ENCODE measurements at regions not wholly inside any gene's neighbourhood (a gene's known extent, or its start where the extent isn't known, plus 50 kb on each side); places are given as distances from the start of the nearest gene placed in this dataset.

DNA sequence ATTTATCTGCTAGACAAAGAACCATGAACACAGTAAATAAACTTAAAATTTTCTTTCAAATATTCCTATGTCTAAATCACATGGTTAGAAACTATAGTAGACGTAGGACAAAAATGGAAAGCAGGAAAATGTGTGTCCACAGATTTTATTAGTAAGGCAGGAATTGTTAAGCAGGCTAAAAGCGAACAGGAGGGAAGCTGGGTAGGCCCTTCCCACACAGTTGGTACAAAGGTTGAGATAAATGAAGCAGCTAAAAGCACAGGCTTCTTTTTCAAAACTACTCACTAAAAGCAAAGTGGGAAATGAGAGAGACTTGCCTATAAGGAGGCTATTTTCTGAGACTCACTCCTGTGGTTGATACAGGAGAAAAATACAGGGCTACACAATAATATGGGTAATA, 108.1 kb upstream of the PABPC4L start:
- DNase-seq, result no peak

DNA sequence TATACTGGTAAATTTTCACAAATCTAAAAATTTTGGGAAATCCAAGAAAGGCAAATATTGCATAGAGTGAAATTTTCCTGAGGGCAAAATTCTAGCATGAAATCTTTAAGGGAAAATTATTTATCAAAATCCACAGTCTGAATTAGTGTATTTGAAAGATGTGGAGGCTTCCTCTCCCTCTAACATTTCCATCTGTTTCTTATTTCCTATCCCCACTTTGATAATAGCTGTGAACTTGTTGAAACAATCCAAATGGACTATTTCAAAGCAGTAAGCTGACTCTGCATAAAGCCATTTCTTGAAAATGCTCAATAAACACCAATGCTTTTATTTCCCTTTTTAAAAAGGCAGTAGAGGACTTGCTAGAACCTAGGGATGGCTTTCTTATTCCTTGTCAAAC, 107.3 kb upstream of the PABPC4L start:
- no peak for DNase-seq

DNA sequence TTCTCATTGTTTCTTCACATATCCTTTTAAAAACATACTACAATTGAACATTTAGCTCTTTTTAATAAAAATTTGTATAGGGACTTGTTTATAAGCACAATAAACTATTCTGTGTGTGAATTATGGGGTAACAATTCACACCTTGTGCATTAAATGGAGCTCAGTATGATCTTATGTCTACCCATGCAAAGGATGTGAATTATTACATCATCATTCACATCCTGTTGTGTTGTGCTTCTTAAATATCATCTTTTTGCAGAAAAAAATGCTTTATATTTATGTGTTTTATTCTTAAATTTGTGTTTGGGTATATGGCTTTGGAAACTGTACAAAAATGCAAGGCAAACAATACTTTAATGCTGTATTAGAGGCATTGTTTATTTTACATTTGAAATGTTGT, 96.7 kb upstream of the PABPC4L start:
- no peak for DNase-seq

DNA sequence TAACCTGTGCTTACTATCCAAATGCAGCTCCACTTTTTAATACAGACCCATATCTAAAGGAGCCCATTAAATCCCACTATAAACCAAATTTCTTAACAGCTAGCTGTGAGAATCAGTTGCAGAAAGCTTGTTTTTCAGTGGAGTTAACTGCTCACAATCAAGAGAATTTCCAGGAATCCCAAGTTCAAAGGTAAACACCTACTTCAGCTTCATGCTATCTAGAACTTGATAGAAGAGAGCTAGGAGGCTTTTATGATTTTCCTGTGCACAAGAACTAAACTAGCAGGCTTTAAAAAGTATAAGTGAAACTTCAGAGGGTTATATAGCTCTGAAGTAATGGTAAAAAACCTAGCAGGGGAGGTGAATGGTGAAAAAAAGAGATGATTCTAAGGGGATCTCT, 96.2 kb upstream of the PABPC4L start:
- no peak for DNase-seq

DNA sequence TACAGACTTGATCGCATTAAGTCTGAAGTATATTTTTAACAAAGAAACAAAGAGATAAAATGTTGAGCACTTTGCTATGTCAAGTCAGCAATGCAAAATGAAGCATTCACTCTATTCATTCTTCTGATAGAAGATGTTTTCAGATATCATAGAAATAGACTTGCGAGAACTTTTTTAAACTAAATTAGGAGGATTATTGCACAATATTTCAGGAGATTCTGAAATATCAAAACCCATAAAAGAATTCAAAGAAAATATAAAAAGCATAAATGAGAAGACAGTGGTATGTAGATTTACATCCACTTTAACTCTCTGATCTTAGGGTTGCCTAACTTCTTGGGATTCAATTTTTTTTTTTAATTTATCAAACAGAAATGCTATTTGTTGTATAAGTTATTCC, 81.1 kb upstream of the PABPC4L start:
- no peak for DNase-seq

DNA sequence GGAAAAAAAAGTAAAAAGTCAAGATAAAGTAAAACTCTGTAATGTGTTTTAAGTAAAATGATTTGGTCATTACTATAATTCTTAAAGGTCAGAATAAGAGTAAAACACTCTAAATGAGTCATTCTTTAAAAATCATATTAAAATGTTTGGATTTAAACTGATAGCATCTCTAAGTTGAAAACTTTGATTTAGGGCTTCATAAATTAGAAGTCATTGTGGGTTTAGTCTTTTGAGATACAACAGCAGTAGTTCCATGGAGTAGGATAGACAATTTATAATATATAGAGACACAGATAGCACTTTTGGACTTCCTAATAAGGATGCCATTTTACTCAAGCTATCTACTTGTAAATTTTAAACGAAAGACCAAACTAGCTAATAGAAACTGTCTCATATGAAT, 77.1 kb upstream of the PABPC4L start:
- DNase-seq, result no peak

DNA sequence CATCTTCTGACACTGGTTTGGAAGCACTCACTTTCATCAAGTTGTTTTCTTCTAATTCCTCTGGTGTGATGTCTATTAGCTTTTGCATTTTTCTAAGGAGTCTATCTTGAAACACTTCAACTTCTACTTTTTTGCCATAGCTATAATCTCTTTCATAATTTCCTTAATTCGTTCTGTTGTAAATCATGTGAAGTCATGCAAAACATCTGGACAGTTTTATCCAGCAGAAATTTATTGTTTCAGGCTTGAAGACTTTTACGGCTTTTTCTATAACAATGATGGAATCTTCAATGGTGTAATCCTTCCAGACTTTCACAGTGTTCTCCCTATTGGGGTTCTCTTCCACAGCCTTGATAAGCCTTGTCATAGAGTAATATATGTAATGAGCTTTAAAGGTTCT, 74.9 kb upstream of the PABPC4L start:
- DNase-seq, result no peak

DNA sequence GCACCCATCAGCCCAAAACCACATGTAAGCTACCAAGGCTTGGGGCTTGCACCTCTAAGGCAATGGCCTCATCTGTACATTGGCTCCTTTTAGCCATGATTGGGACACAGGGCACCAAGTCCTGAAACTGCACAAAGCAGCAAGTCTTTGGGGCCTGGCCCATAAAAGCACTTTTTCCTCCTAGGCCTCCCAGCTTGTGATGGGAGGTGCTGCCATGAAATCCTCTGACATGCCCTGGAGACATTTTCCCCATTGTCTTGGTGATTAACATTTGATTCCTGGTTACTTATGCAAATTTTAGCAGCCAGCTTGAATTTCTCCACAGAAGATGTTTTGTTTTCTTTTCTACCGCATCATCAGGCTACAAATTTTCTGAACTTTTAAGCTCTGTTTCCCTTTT, 58.5 kb upstream of the PABPC4L start:
- no peak for DNase-seq

Data from NCI-H1105 (cell line).